ENCODE measurements at regions not wholly inside any gene's neighbourhood (a gene's known extent, or its start where the extent isn't known, plus 50 kb on each side); places are given as distances from the start of the nearest gene placed in this dataset.

DNA sequence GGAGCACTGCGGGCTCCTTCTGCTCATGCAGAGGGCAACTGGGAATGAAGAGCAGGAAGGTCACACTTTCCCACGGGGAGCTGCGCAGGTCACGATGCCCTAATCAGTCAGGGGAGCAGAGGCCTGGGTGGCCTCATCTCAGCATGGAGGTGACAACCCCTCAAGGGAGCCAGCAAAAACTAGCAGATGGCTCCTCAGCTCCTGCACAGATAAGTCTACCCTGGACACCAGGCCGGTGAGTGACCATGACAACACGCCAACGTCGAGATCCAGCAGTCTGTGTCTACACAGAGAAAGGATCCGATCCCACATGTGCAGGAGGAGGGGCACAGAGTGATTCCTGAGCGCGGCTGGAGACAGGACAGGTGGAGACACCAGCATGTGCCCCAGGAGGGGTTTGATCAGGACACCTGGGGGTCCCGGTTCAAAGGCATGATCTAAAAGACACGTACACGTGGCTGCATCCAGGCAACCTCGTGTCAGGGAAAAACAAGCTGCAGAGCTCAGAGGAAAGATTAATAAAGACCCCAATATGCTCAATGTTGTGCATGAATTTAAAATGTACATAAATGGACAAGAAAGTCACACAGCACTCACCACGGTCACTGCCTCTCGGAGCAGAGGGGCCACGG is 153.7 kb upstream of the SFSWAP start:
- H3K23ac ChIP-seq (ENCODE audit: low read depth, low read length) = no peak overlapping the region
- no peak for TF ChIP-seq MAZ (IDR thresholded peaks at IDR 0.05; ENCODE audit: borderline replicate concordance, low read depth, low read length)
- H3K9me1 ChIP-seq (ENCODE audit: insufficient read depth, low read length) = no peaks in the 10 kb centered on the region
- no peak overlapping the region for H4K8ac ChIP-seq (ENCODE audit: low read depth in 2 of 2, low read length in 2 of 2)
- intact Hi-C loops (cut with micrococcal nuclease) = no loop called here
- POLR2A ChIA-PET (ENCODE audit: unreplicated experiment) = no interaction called here
- H3K9me3 ChIP-seq (ENCODE audit: control insufficient read depth, insufficient read depth, low read length) = peaks cover 26% of the 10 kb centered on the region
- no peak overlapping the region for H3K4me3 ChIP-seq (ENCODE audit: insufficient read depth, low read depth, low read length)
- H2BK15ac ChIP-seq (ENCODE audit: low read depth, low read length) = no peak overlapping the region
- H2BK20ac ChIP-seq (ENCODE audit: low read depth, low read length) = no peak overlapping the region
- H2AK9ac ChIP-seq (replicated peaks; ENCODE audit: low read depth, low read length, poor library complexity) = no peak overlapping the region
- no peak overlapping the region for H3K27ac ChIP-seq (ENCODE audit: insufficient read depth, low read length)
- no peak overlapping the region for H2AK5ac ChIP-seq (ENCODE audit: low read depth, low read length)
- no peak overlapping the region for H2BK5ac ChIP-seq (ENCODE audit: low read depth, low read length, poor library complexity, severe bottlenecking)
- 55% methylated on average over 7 of the region's 18 CpGs; no CpG with 5 or more reads in 1 of the 2 experiments for WGBS, 2 experiments (ENCODE audit: extremely low coverage in 2 of 2, insufficient read length in 1 of 2)
- BruUV-seq (replicated peaks) = no TSS peak
- ATAC-seq (ENCODE audit: low read depth) (no peak), DNase-seq (no peak)
- no peak overlapping the region for H3K4me2 ChIP-seq (ENCODE audit: low read depth, low read length)
- CTCF ChIA-PET = no interaction called here
- no peak overlapping the region for H3K9ac ChIP-seq (ENCODE audit: low read depth, low read length)
- no peak overlapping the region for H2BK120ac ChIP-seq (ENCODE audit: low read depth, low read length)
- H3K18ac ChIP-seq (ENCODE audit: low read depth, low read length) = no peak overlapping the region
- no peaks in the 10 kb centered on the region for H3K36me3 ChIP-seq (ENCODE audit: control insufficient read depth, insufficient read depth, low read length)
- H4K5ac ChIP-seq (ENCODE audit: low read depth, low read length) = no peak overlapping the region
- H3K4ac ChIP-seq (ENCODE audit: low read depth, low read length) = no peak overlapping the region
- H3K27me3 ChIP-seq (ENCODE audit: control insufficient read depth, insufficient read depth, low read length) = no peaks in the 10 kb centered on the region
- dilution Hi-C loops (cut with HindIII; ENCODE audit: low sequenced_read_pairs, unreplicated experiment) = no loop called here
- no peak overlapping the region for H3K56ac ChIP-seq (ENCODE audit: extremely low read depth, insufficient read depth, low read length)
- no peak overlapping the region for H2AFZ ChIP-seq (replicated peaks; ENCODE audit: low read length, poor library complexity)
- in situ Hi-C loops (cut with MboI; ENCODE audit: low sequenced_read_pairs) = no loop called here
- no peak overlapping the region for H3K14ac ChIP-seq (replicated peaks; ENCODE audit: low read depth, low read length)
- no peak overlapping the region for H4K91ac ChIP-seq (ENCODE audit: insufficient read depth, low read depth, low read length)
- no peaks in the 10 kb centered on the region for H4K20me1 ChIP-seq (ENCODE audit: insufficient read depth, low read length)
- H3K4me1 ChIP-seq (ENCODE audit: control insufficient read depth, insufficient read depth, low read length) = no peaks in the 10 kb centered on the region
- no peaks in the 10 kb centered on the region for H3K79me1 ChIP-seq (ENCODE audit: low read depth in 1 of 2, low read length in 2 of 2)

All from IMR-90 (cell line).